K562 (cell line): ENCODE measurements at regions not wholly inside any gene's neighbourhood (a gene's known extent, or its start where the extent isn't known, plus 50 kb on each side); places are given as distances from the start of the nearest gene placed in this dataset.

Source experiments
- ATAC-seq: fragments of 200-7000 bp; cut with Tn5 transposase; 3 replicates; pipeline ENCODE4 v1.9.1; 2020; ENCODE audit warnings: moderate library complexity
- BruUV-seq: library from RNA; stranded (reverse); fragments of 400-500 nt; replicated peaks from 2 replicates; lab custom pipeline; 2021; lab: Mats Ljungman, UMichigan
- CTCF ChIA-PET: fragments of 300-600 bp; formaldehyde crosslinking; extraction: SDS; loops from one replicate; lab custom pipeline; 2021; ENCODE audit warnings: low intra/inter-chr PET ratio; lab: Yijun Ruan, JAX
- POLR2A ChIA-PET: fragments of 300-600, 350-650 bp; sonication (Branson Sonifier 250); formaldehyde crosslinking; extraction: SDS; loops from one replicate; lab custom pipeline; 2021; ENCODE audit warnings: antibody characterized with exemption, inconsistent platforms; lab: Yijun Ruan, JAX
- DNase-seq, 4 experiments: peaks; one replicate each; pipeline versions ENCODE4 v3.0.0 to v3.0.0-alpha.2; 2011 to 2018; ENCODE audit warnings: low spot score in 3 of 4, mixed read lengths in 3 of 4; ENCODE audit errors: extremely low read depth in 1 of 4
- FAIRE-seq: peaks from 2 replicates; lab custom pipeline; 2011; peaks lifted over from hg19 to GRCh38; lab: Jason Lieb, UNC
- H2AFZ ChIP-seq: 2 replicates; pipeline ENCODE4 v1.6.0; 2011; ENCODE audit warnings: low read depth, low read length, control low read depth, inconsistent platforms
- H3K27ac ChIP-seq: fragments of 200-600 bp; 3 replicates; pipeline ENCODE4 v1.8.0; 2011; ENCODE audit warnings: low read depth, mild to moderate bottlenecking, control low read depth, inconsistent platforms, low read length, moderate library complexity, mixed read lengths; ENCODE audit errors: extremely low read depth
- H3K27me3 ChIP-seq, 2 experiments: fragments of 300-600 bp in 1 of 2; 2 replicates in 1 of 2; 3 replicates in 1 of 2; pipeline versions ENCODE4 v1.6.0 to v1.8.0; 2011; ENCODE audit warnings: inconsistent platforms in 2 of 2, low read length in 2 of 2, mild to moderate bottlenecking in 1 of 2, mixed read lengths in 1 of 2, moderate library complexity in 1 of 2; ENCODE audit not compliant: control insufficient read depth in 2 of 2, insufficient read depth in 2 of 2
- H3K36me3 ChIP-seq: fragments of 300-600 bp; 3 replicates; pipeline ENCODE4 v1.8.0; 2011; ENCODE audit warnings: mild to moderate bottlenecking, low read length, inconsistent platforms; ENCODE audit not compliant: control insufficient read depth, insufficient read depth
- H3K4me1 ChIP-seq, 2 experiments: fragments of 200-600 bp in 1 of 2; replicated peaks in 1 of 2; 2 replicates in 1 of 2; 3 replicates in 1 of 2; pipeline versions ENCODE4 v1.5.1 to v1.8.0; 2011; ENCODE audit warnings: inconsistent platforms in 2 of 2, low read length in 2 of 2, mild to moderate bottlenecking in 1 of 2, mixed read lengths in 1 of 2, moderate library complexity in 1 of 2; ENCODE audit not compliant: control insufficient read depth in 2 of 2, insufficient read depth in 2 of 2
- H3K4me2 ChIP-seq: 2 replicates; pipeline ENCODE4 v1.6.1; 2011; ENCODE audit warnings: low read length, control low read depth, inconsistent platforms, mixed read lengths; ENCODE audit not compliant: insufficient read depth
- H3K4me3 ChIP-seq: fragments of 200-600 bp; sonication (generic), shearing (Covaris generic); 2 replicates; pipeline ENCODE4 v1.5.1; 2016; ENCODE audit warnings: control low read depth, inconsistent platforms
- H3K79me2 ChIP-seq: fragments of 200-600 bp; 3 replicates; pipeline ENCODE4 v1.8.0; 2011; ENCODE audit warnings: low read length, inconsistent platforms; ENCODE audit not compliant: control insufficient read depth, insufficient read depth
- H3K9ac ChIP-seq, 2 experiments: 2 replicates each; pipeline versions ENCODE4 v1.6.0 to v1.6.1; 2011; ENCODE audit warnings: low read depth in 2 of 2, low read length in 2 of 2, control low read depth in 1 of 2, inconsistent platforms in 1 of 2, mild to moderate bottlenecking in 1 of 2, mixed read lengths in 1 of 2; ENCODE audit not compliant: insufficient read depth in 1 of 2
- H3K9me1 ChIP-seq: one replicate; pipeline ENCODE4 v1.6.0; 2011; ENCODE audit warnings: inconsistent platforms, mild to moderate bottlenecking, low read length, moderate library complexity; ENCODE audit not compliant: control insufficient read depth, insufficient read depth
- H3K9me3 ChIP-seq: replicated peaks from 2 replicates; pipeline ENCODE4 v1.5.1; 2011; ENCODE audit warnings: low read depth, low read length, inconsistent platforms; ENCODE audit not compliant: control insufficient read depth, insufficient read depth
- H4K20me1 ChIP-seq: replicated peaks from 2 replicates; pipeline ENCODE4 v1.6.1; 2011; ENCODE audit warnings: low read length, inconsistent platforms, mixed read lengths; ENCODE audit not compliant: control insufficient read depth, insufficient read depth
- DIDO1 ChIP-seq: fragments of 450-650 bp; IDR thresholded peaks from 2 replicates; pipeline ENCODE4 v1.6.1; 2016; ENCODE audit warnings: low read depth, missing biosample characterization, missing genetic modification characterization
- ELK3 ChIP-seq: fragments of 450-650 bp; formaldehyde crosslinking; IDR thresholded peaks from 2 replicates; pipeline ENCODE4 v1.4.0; 2020; ENCODE audit warnings: mild to moderate bottlenecking
- FOS ChIP-seq: IDR thresholded peaks from 3 replicates; pipeline ENCODE4 v1.6.1; 2011; ENCODE audit not compliant: insufficient read length; ENCODE audit errors: extremely low read depth
- GATAD2A ChIP-seq: fragments of 450-650 bp; IDR thresholded peaks from 2 replicates; pipeline ENCODE4 v1.6.1; 2017
- HMGXB4 ChIP-seq: sonication (generic); formaldehyde crosslinking; IDR thresholded peaks from 2 replicates; pipeline ENCODE4 v1.8.1; 2023; ENCODE audit warnings: mild to moderate bottlenecking, missing genetic modification reagents
- MITF ChIP-seq: IDR thresholded peaks from 2 replicates; pipeline ENCODE4 v1.6.1; 2014; ENCODE audit warnings: antibody characterized with exemption
- OTX1 ChIP-seq: fragments of 450-650 bp; formaldehyde crosslinking; IDR thresholded peaks from 2 replicates; pipeline ENCODE4 v1.4.0; 2022; ENCODE audit warnings: mild to moderate bottlenecking
- PTRF ChIP-seq: fragments of 450-650 bp; IDR thresholded peaks from 2 replicates; pipeline ENCODE4 v1.6.1; 2016; ENCODE audit warnings: mild to moderate bottlenecking, missing genetic modification characterization, missing compliant biosample characterization
- SUPT5H ChIP-seq: fragments of 450-650 bp; IDR thresholded peaks from 2 replicates; pipeline ENCODE4 v1.6.1; 2016
- ZNF75A ChIP-seq: fragments of 450-650 bp; formaldehyde crosslinking; IDR thresholded peaks from 2 replicates; pipeline ENCODE4 v1.4.0; 2020; ENCODE audit warnings: mild to moderate bottlenecking
- WGBS: fragments of 100-300 bp; shearing (Covaris generic); methylation state at CpG from one replicate; pipeline ENCODE4 v1.1.6; 2016; ENCODE audit warnings: low coverage, mixed read lengths; ENCODE audit not compliant: insufficient coverage; ENCODE audit errors: missing lambda C conversion rate; 5-methylcytosine and 5-hydroxymethylcytosine counted together
- in situ Hi-C: fragments of 300-500 bp; cut with MboI; formaldehyde crosslinking; loops from 4 replicates; pipeline ENCODE4 v1.15.0; 2018; ENCODE audit warnings: inconsistent platforms, mixed read lengths
- intact Hi-C: fragments of 100-400 bp; cut with micrococcal nuclease; formaldehyde crosslinking; loops from 2 replicates; pipeline ENCODE4 v1.14.2; 2022
- TF ChIP-seq, protein P1 (sequence below): fragments of 450-650 bp; IDR thresholded peaks from 2 replicates; pipeline ENCODE4 v1.6.1; 2018; ENCODE audit not compliant: partially characterized antibody

DNA sequence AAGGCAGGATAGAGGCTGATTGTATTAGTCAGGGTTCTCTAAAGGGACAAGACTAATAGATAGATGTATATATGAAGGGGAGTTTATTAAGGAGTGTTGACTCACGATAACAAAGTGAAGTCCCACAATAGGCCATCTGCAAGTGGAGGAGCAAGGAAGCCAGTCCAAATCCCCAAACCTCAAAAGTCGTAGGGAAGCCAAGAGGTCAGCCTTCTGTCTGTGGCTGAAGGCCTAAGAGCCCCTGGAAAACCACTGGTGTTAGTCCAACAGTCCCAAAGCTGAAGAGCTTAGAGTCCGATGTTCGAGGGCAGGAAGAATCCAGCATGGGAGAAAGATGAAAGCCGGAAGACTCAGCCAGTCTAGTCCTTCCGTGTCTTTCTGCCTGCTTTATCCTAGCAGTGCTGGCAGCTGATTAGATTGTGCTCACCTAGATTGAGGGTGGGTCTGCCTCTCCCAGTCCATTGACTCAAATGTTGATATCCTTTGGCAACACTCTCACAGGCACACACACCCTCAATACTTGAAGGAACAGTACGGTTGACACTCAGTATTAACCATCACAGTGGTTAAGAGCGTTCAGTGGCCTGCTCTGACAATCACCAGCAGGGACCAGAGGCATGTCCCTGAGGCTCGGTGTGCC, 135.6 kb downstream of the CSNK2A3 start:
- in situ Hi-C loops = no loop called here
- CTCF ChIA-PET = no interaction called here
- 2% methylated on average over 9 of the region's 9 CpGs for WGBS

More for the DNA sequence above, 135.6 kb downstream of the CSNK2A3 start:
- no peak for TF ChIP-seq SUPT5H
- no peak for TF ChIP-seq DIDO1
- no peak for TF ChIP-seq ELK3 (CRISPR knock-in tag)
- TF ChIP-seq GATAD2A = no peak
- no peak for TF ChIP-seq MITF
- no peak for TF ChIP-seq OTX1 (CRISPR knock-in tag)
- no peak for TF ChIP-seq PTRF (tag)
- no peak for TF ChIP-seq FOS
- TF ChIP-seq HMGXB4 (CRISPR knock-in tag) = no peak
- TF ChIP-seq, protein P1, sequence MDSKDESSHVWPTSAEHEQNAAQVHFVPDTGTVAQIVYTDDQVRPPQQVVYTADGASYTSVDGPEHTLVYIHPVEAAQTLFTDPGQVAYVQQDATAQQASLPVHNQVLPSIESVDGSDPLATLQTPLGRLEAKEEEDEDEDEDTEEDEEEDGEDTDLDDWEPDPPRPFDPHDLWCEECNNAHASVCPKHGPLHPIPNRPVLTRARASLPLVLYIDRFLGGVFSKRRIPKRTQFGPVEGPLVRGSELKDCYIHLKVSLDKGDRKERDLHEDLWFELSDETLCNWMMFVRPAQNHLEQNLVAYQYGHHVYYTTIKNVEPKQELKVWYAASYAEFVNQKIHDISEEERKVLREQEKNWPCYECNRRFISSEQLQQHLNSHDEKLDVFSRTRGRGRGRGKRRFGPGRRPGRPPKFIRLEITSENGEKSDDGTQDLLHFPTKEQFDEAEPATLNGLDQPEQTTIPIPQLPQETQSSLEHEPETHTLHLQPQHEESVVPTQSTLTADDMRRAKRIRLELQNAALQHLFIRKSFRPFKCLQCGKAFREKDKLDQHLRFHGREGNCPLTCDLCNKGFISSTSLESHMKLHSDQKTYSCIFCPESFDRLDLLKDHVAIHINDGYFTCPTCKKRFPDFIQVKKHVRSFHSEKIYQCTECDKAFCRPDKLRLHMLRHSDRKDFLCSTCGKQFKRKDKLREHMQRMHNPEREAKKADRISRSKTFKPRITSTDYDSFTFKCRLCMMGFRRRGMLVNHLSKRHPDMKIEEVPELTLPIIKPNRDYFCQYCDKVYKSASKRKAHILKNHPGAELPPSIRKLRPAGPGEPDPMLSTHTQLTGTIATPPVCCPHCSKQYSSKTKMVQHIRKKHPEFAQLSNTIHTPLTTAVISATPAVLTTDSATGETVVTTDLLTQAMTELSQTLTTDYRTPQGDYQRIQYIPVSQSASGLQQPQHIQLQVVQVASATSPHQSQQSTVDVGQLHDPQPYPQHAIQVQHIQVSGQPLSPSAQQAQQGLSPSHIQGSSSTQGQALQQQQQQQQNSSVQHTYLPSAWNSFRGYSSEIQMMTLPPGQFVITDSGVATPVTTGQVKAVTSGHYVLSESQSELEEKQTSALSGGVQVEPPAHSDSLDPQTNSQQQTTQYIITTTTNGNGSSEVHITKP = no peak
- no peak for TF ChIP-seq ZNF75A (CRISPR knock-in tag)
- ATAC-seq = no peak
- intact Hi-C loops = no loop called here
- Histone ChIP-seq H3K36me3 (no peaks in the 10 kb centered on the region), H3K4me2 (no peak overlapping the region), H3K79me2 (no peaks in the 10 kb centered on the region), H3K9me1 (no peaks in the 10 kb centered on the region), H3K27ac (no peak overlapping the region), H3K4me1 (no peaks in the 10 kb centered on the region), H3K27me3 (peaks cover 5 to 16% of the 10 kb centered on the region in 2 experiments; a peak in 3 of 5 replicates), H3K9me3 (no peaks in the 10 kb centered on the region), H3K4me3 (no peak overlapping the region), H3K9ac (no peak overlapping the region), H4K20me1 (no peaks in the 10 kb centered on the region; the same call in 1 of the 2 replicates), H2AFZ (no peak overlapping the region)
- no peak for DNase-seq
- no peak for FAIRE-seq
- POLR2A ChIA-PET = no interaction called here
- no TSS peak for BruUV-seq
